A673 (cell line): ENCODE measurements at regions not wholly inside any gene's neighbourhood (a gene's known extent, or its start where the extent isn't known, plus 50 kb on each side); places are given as distances from the start of the nearest gene placed in this dataset.

Experiments
- EZH2 ChIP-seq: fragments of 200-600 bp; sonication (generic); IDR thresholded peaks from 2 replicates; pipeline ENCODE4 v1.6.1; 2017; ENCODE audit warnings: borderline replicate concordance, low read depth, mild to moderate bottlenecking, mixed read lengths, antibody characterized with exemption, low read length; ENCODE audit not compliant: poor library complexity, severe bottlenecking
- TF ChIP-seq, protein P1 (sequence below): fragments of 300-800, 200-600 bp; sonication (generic); conservative IDR thresholded peaks from 2 replicates; pipeline ENCODE4 v1.5.1; 2017; ENCODE audit warnings: low read depth, mild to moderate bottlenecking, antibody characterized with exemption, low read length, moderate library complexity, mixed read lengths

DNA sequence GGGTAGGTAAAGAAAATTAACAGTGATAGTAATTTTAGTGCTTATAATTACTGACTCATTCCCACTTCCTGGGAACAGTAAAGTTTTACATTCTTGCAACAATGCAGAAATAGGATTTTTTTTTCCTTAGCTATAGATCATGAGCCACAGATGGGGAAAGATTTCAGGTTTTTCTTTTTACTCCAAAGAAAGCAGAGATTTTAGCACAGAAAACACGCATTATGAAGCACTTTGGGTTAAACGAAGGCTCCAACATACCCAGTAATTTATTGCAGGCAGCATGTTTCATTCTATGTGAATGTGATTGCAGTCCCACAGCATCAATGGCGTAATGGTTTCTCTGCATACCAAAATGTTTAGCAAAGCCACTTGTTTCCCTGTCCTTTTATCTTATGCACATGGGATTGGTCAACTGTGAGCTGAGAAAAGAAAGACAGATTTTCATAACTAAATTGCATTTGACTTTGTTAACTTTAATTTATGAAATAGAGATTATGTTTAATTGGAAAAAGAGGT, 124.6 kb upstream of the E2F7 start:
- TF ChIP-seq, protein P1, sequence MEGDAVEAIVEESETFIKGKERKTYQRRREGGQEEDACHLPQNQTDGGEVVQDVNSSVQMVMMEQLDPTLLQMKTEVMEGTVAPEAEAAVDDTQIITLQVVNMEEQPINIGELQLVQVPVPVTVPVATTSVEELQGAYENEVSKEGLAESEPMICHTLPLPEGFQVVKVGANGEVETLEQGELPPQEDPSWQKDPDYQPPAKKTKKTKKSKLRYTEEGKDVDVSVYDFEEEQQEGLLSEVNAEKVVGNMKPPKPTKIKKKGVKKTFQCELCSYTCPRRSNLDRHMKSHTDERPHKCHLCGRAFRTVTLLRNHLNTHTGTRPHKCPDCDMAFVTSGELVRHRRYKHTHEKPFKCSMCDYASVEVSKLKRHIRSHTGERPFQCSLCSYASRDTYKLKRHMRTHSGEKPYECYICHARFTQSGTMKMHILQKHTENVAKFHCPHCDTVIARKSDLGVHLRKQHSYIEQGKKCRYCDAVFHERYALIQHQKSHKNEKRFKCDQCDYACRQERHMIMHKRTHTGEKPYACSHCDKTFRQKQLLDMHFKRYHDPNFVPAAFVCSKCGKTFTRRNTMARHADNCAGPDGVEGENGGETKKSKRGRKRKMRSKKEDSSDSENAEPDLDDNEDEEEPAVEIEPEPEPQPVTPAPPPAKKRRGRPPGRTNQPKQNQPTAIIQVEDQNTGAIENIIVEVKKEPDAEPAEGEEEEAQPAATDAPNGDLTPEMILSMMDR = no peak
- no peak for TF ChIP-seq EZH2
